GM12878 (cell line): ENCODE measurements at regions not wholly inside any gene's neighbourhood (a gene's known extent, or its start where the extent isn't known, plus 50 kb on each side); places are given as distances from the start of the nearest gene placed in this dataset.

Experiments
- ATAC-seq: fragments of 200-7000 bp; cut with Tn5 transposase; 3 replicates; pipeline ENCODE4 v1.9.1; 2020; ENCODE audit warnings: mild to moderate bottlenecking, moderate library complexity
- BruUV-seq: library from RNA; stranded (reverse); fragments of 400-500 nt; replicated peaks from 2 replicates; lab custom pipeline; 2021; lab: Mats Ljungman, UMichigan
- CTCF ChIA-PET: fragments of 300-600 bp; sonication (Branson Sonifier 250); formaldehyde crosslinking; extraction: SDS; loops from one replicate; lab custom pipeline; 2021; ENCODE audit warnings: inconsistent platforms; lab: Yijun Ruan, JAX
- POLR2A ChIA-PET: fragments of 350-600 bp; formaldehyde crosslinking; extraction: SDS; loops from one replicate; lab custom pipeline; 2021; ENCODE audit warnings: inconsistent platforms; lab: Charles Lee
- RAD21 ChIA-PET: fragments of 300-600 bp; sonication (Branson Sonifier 250); formaldehyde crosslinking; loops from one replicate; lab custom pipeline; 2023; ENCODE audit warnings: antibody characterized with exemption; ENCODE audit not compliant: unreplicated experiment; lab: Charles Lee
- SMC1A ChIA-PET: fragments of 300-600 bp; sonication (Branson Sonifier 250); formaldehyde crosslinking; loops from one replicate; lab custom pipeline; 2023; ENCODE audit not compliant: unreplicated experiment, uncharacterized antibody; lab: Charles Lee
- DNase-seq: peaks from one replicate; pipeline ENCODE4 v3.0.0-alpha.2; 2011; ENCODE audit warnings: low read depth, low spot score
- FAIRE-seq: peaks from 3 replicates; lab custom pipeline; 2011; peaks lifted over from hg19 to GRCh38; lab: Jason Lieb, UNC
- H2AFZ ChIP-seq: 2 replicates; pipeline ENCODE4 v1.6.0; 2011; ENCODE audit warnings: low read depth, low read length, control low read depth; ENCODE audit not compliant: control insufficient read depth
- H3K27ac ChIP-seq: 2 replicates; pipeline ENCODE4 v1.5.1; 2011; ENCODE audit warnings: control low read depth; ENCODE audit not compliant: control insufficient read depth, insufficient read depth
- H3K27me3 ChIP-seq, 2 experiments: replicated peaks in 1 of 2; 2 replicates each; pipeline versions ENCODE4 v1.6.0 to v1.6.1; 2011; ENCODE audit warnings: low read length in 1 of 2; ENCODE audit not compliant: control insufficient read depth in 2 of 2, insufficient read depth in 2 of 2
- H3K36me3 ChIP-seq, 2 experiments: 2 replicates each; pipeline ENCODE4 v1.5.1; 2011; ENCODE audit warnings: low read length in 1 of 2; ENCODE audit not compliant: control insufficient read depth in 2 of 2, insufficient read depth in 2 of 2
- H3K4me1 ChIP-seq: 2 replicates; pipeline ENCODE4 v1.6.1; 2011; ENCODE audit warnings: mild to moderate bottlenecking, low read length, moderate library complexity, mixed read lengths; ENCODE audit not compliant: control insufficient read depth, insufficient read depth
- H3K4me2 ChIP-seq: 2 replicates; pipeline ENCODE4 v1.6.0; 2011; ENCODE audit warnings: control low read depth; ENCODE audit not compliant: control insufficient read depth, insufficient read depth
- H3K4me3 ChIP-seq: fragments of 200-600 bp; sonication (generic); 2 replicates; pipeline ENCODE4 v1.5.1; 2016
- H3K79me2 ChIP-seq: 2 replicates; pipeline ENCODE4 v1.6.0; 2011; ENCODE audit warnings: low read length; ENCODE audit not compliant: control insufficient read depth, insufficient read depth
- H3K9ac ChIP-seq: 2 replicates; pipeline ENCODE4 v1.8.0; 2011; ENCODE audit warnings: low read length, control low read depth, mixed read lengths; ENCODE audit not compliant: control insufficient read depth, insufficient read depth
- H3K9me3 ChIP-seq: replicated peaks from 3 replicates; pipeline ENCODE4 v1.5.1; 2011; ENCODE audit warnings: mild to moderate bottlenecking, low read length; ENCODE audit not compliant: control insufficient read depth, insufficient read depth
- H4K20me1 ChIP-seq: 2 replicates; pipeline ENCODE4 v1.6.0; 2011; ENCODE audit not compliant: control insufficient read depth, insufficient read depth
- E4F1 ChIP-seq: fragments of 450-650 bp; IDR thresholded peaks from 2 replicates; pipeline ENCODE4 v1.6.1; 2018; ENCODE audit warnings: borderline replicate concordance, mild to moderate bottlenecking; ENCODE audit not compliant: partially characterized antibody
- ETV6 ChIP-seq, 2 experiments: fragments of 450-650 bp in 1 of 2; IDR thresholded peaks in 1 of 2; conservative IDR thresholded peaks in 1 of 2; 2 replicates each; pipeline ENCODE4 v1.6.1; 2014; ENCODE audit warnings: antibody characterized with exemption in 1 of 2, borderline replicate concordance in 1 of 2, low read depth in 1 of 2, mild to moderate bottlenecking in 1 of 2, moderate library complexity in 1 of 2
- IRF4 ChIP-seq: IDR thresholded peaks from 2 replicates; pipeline ENCODE4 v1.6.1; 2011; ENCODE audit warnings: low read depth, low read length
- POLR2AphosphoS5 ChIP-seq: IDR thresholded peaks from 2 replicates; pipeline ENCODE4 v1.6.1; 2011; ENCODE audit warnings: mild to moderate bottlenecking, low read length, inconsistent platforms
- RCOR1 ChIP-seq: conservative IDR thresholded peaks from 2 replicates; pipeline ENCODE4 v1.6.1; 2012; ENCODE audit warnings: low read depth, low read length, improper control_type of control experiment
- SIX5 ChIP-seq: IDR thresholded peaks from 2 replicates; pipeline ENCODE4 v1.6.1; 2011; ENCODE audit warnings: mild to moderate bottlenecking, low read depth, low read length, moderate library complexity; ENCODE audit not compliant: severe bottlenecking
- whole genome bisulfite sequencing: methylation state at CpG from one replicate; pipeline ENCODE4 v1.1.6; 2016; ENCODE audit warnings: low lambda C conversion rate; ENCODE audit not compliant: insufficient replicate concordance, insufficient coverage; ENCODE audit errors: missing lambda C conversion rate; 5-methylcytosine and 5-hydroxymethylcytosine counted together
- in situ Hi-C: fragments of 300-500 bp; cut with MboI; formaldehyde crosslinking; loops from 9 replicates; pipeline ENCODE4 v1.14.3; 2018; ENCODE audit warnings: mixed read lengths
- intact Hi-C: fragments of 100-400 bp; cut with micrococcal nuclease; formaldehyde crosslinking; loops from one replicate; pipeline ENCODE4 v1.14.2; 2022; ENCODE audit not compliant: unreplicated experiment

- Histone ChIP-seq H2AFZ (no peak overlapping the region), H3K4me3 (no peak overlapping the region), H3K4me1 (no peaks in the 10 kb centered on the region), H4K20me1 (no peaks in the 10 kb centered on the region), H3K27me3 (no peaks in the 10 kb centered on the region), H3K27ac (no peak overlapping the region), H3K9me3 (no peaks in the 10 kb centered on the region; the same call in 2 of the 3 replicates), H3K4me2 (no peak overlapping the region), H3K9ac (no peak overlapping the region), H3K36me3 (no peaks in the 10 kb centered on the region), H3K79me2 (no peaks in the 10 kb centered on the region)
- ATAC-seq (no peak), FAIRE-seq (no peak), DNase-seq (no peak)
- ChIA-PET CTCF (no interaction called here), POLR2A (no interaction called here), RAD21 (no interaction called here), SMC1A (no interaction called here)
- TF ChIP-seq SIX5 (no peak), IRF4 (no peak), E4F1 (no peak), RCOR1 (no peak), POLR2AphosphoS5 (no peak), ETV6 (conservative IDR thresholded peaks at IDR 0.05 in 1 of 2, IDR thresholded peaks at IDR 0.05 in 1 of 2; ENCODE audit: borderline replicate concordance in 1 of 2, low read depth in 1 of 2) (no peak)
- BruUV-seq: no TSS peak
- WGBS: 51% methylated on average over 20 of the region's 20 CpGs
- in situ Hi-C loops (no loop called here), intact Hi-C loops (no loop called here)
These were observed 51.1 kb downstream of the SHANK2 start for GRCh38 chr11:71201231-71201630.
